H9 (cell line): ENCODE measurements at regions not wholly inside any gene's neighbourhood (a gene's known extent, or its start where the extent isn't known, plus 50 kb on each side); places are given as distances from the start of the nearest gene placed in this dataset.

Experiments used
- DNase-seq: peaks from one replicate; pipeline ENCODE4 v3.0.0-alpha.2; 2017
- H2AFZ ChIP-seq: one replicate; pipeline ENCODE4 v1.6.1; 2013; ENCODE audit warnings: mild to moderate bottlenecking, low read length, control low read depth, moderate library complexity
- H2AK5ac ChIP-seq: 2 replicates; pipeline ENCODE4 v1.6.1; 2013; ENCODE audit warnings: low read length, control low read depth, mixed read lengths; ENCODE audit not compliant: insufficient read length
- H2BK120ac ChIP-seq: one replicate; pipeline ENCODE4 v1.6.1; 2013; ENCODE audit warnings: low read depth, mild to moderate bottlenecking, low read length, control low read depth, inconsistent platforms; ENCODE audit not compliant: poor library complexity, severe bottlenecking
- H2BK12ac ChIP-seq: 2 replicates; pipeline ENCODE4 v1.6.1; 2013; ENCODE audit warnings: low read length, control low read depth, mixed read lengths, low read depth; ENCODE audit not compliant: insufficient read length
- H2BK15ac ChIP-seq: 2 replicates; pipeline ENCODE4 v1.6.1; 2013; ENCODE audit warnings: low read depth, low read length, control low read depth
- H2BK20ac ChIP-seq: one replicate; pipeline ENCODE4 v1.6.1; 2013; ENCODE audit warnings: low read depth, mild to moderate bottlenecking, low read length, control low read depth, inconsistent platforms; ENCODE audit not compliant: poor library complexity, severe bottlenecking
- H2BK5ac ChIP-seq: 2 replicates; pipeline ENCODE4 v1.6.1; 2013; ENCODE audit warnings: low read length, control low read depth, mixed read lengths; ENCODE audit not compliant: insufficient read length
- H3K14ac ChIP-seq: 2 replicates; pipeline ENCODE4 v1.6.1; 2013; ENCODE audit warnings: low read length, control low read depth; ENCODE audit not compliant: insufficient read depth
- H3K18ac ChIP-seq: 2 replicates; pipeline ENCODE4 v1.6.1; 2013; ENCODE audit warnings: low read depth, mild to moderate bottlenecking, mixed read lengths, low read length, control low read depth; ENCODE audit not compliant: insufficient read length
- H3K23ac ChIP-seq: 2 replicates; pipeline ENCODE4 v1.6.1; 2013; ENCODE audit warnings: low read length, control low read depth, mixed read lengths, low read depth; ENCODE audit not compliant: insufficient read length
- H3K23me2 ChIP-seq: 2 replicates; pipeline ENCODE4 v1.6.1; 2013; ENCODE audit warnings: low read depth, mild to moderate bottlenecking, mixed read lengths, low read length, control low read depth; ENCODE audit not compliant: insufficient read length, poor library complexity, severe bottlenecking
- H3K27ac ChIP-seq: 2 replicates; pipeline ENCODE4 v1.5.1; 2013; ENCODE audit warnings: low read length, control low read depth, mixed read lengths, low read depth; ENCODE audit not compliant: insufficient read length
- H3K27me3 ChIP-seq: 2 replicates; pipeline ENCODE4 v1.6.1; 2013; ENCODE audit warnings: low read length, control low read depth, inconsistent platforms; ENCODE audit not compliant: insufficient read depth
- H3K4ac ChIP-seq: 2 replicates; pipeline ENCODE4 v1.6.1; 2013; ENCODE audit warnings: low read depth, mild to moderate bottlenecking, control low read depth, inconsistent platforms, low read length, moderate library complexity
- H3K4me1 ChIP-seq: 2 replicates; pipeline ENCODE4 v1.6.1; 2013; ENCODE audit warnings: low read length, control low read depth, inconsistent platforms; ENCODE audit not compliant: insufficient read depth
- H3K4me2 ChIP-seq: 2 replicates; pipeline ENCODE4 v1.6.1; 2013; ENCODE audit warnings: low read length, control low read depth, mixed read lengths; ENCODE audit not compliant: insufficient read length, insufficient read depth
- H3K56ac ChIP-seq: 2 replicates; pipeline ENCODE4 v1.6.1; 2013; ENCODE audit warnings: low read depth, mild to moderate bottlenecking, mixed read lengths, low read length, control low read depth; ENCODE audit not compliant: insufficient read length
- H3K79me1 ChIP-seq: 2 replicates; pipeline ENCODE4 v1.6.1; 2013; ENCODE audit warnings: low read depth, mild to moderate bottlenecking, moderate library complexity, low read length, control low read depth, inconsistent platforms; ENCODE audit not compliant: insufficient read depth, poor library complexity, severe bottlenecking
- H3K79me2 ChIP-seq: 2 replicates; pipeline ENCODE4 v1.6.1; 2013; ENCODE audit warnings: low read length, control low read depth, inconsistent platforms; ENCODE audit not compliant: insufficient read depth
- H3K9ac ChIP-seq: 2 replicates; pipeline ENCODE4 v1.6.1; 2013; ENCODE audit warnings: low read length, control low read depth, mixed read lengths; ENCODE audit not compliant: insufficient read length; ENCODE audit errors: extremely low read depth
- H3K9me3 ChIP-seq: one replicate; pipeline ENCODE4 v1.6.1; 2013; ENCODE audit warnings: low read depth, low read length, inconsistent platforms; ENCODE audit not compliant: control insufficient read depth
- H3T11ph ChIP-seq: one replicate; pipeline ENCODE4 v1.6.1; 2013; ENCODE audit warnings: mild to moderate bottlenecking, low read length, control low read depth, inconsistent platforms
- H4K20me1 ChIP-seq: one replicate; pipeline ENCODE4 v1.6.1; 2013; ENCODE audit not compliant: control insufficient read depth, insufficient read length, insufficient read depth
- H4K5ac ChIP-seq: 2 replicates; pipeline ENCODE4 v1.6.1; 2013; ENCODE audit warnings: low read depth, mild to moderate bottlenecking, mixed read lengths, low read length, control low read depth; ENCODE audit not compliant: insufficient read length
- H4K8ac ChIP-seq: replicated peaks from 2 replicates; pipeline ENCODE4 v1.6.1; 2013; ENCODE audit warnings: low read length, control low read depth, mixed read lengths, low read depth; ENCODE audit not compliant: insufficient read length
- H4K91ac ChIP-seq: 2 replicates; pipeline ENCODE4 v1.6.1; 2013; ENCODE audit warnings: low read depth, mild to moderate bottlenecking, moderate library complexity, mixed read lengths, low read length, control low read depth; ENCODE audit not compliant: insufficient read length
- H3K27ac Mint-ChIP-seq, 3 experiments: 2 replicates in 2 of 3; 3 replicates in 1 of 3; pipeline ENCODE4 v1.8.0; 2020 to 2021; ENCODE audit warnings: mixed read lengths in 3 of 3, mild to moderate bottlenecking in 1 of 3, moderate library complexity in 1 of 3
- H3K27me3 Mint-ChIP-seq: 2 replicates; pipeline ENCODE4 v1.8.0; 2021; ENCODE audit warnings: low read depth, mild to moderate bottlenecking, moderate library complexity, mixed read lengths
- H3K36me3 Mint-ChIP-seq, 3 experiments: 2 replicates in 2 of 3; 3 replicates in 1 of 3; pipeline ENCODE4 v1.8.0; 2020 to 2021; ENCODE audit warnings: low read depth in 3 of 3, mixed read lengths in 3 of 3; ENCODE audit not compliant: insufficient read depth in 1 of 3
- H3K4me1 Mint-ChIP-seq, 2 experiments: 2 replicates each; pipeline ENCODE4 v1.8.0; 2020; ENCODE audit warnings: mixed read lengths in 2 of 2
- H3K4me3 Mint-ChIP-seq, 2 experiments: 2 replicates in 1 of 2; 3 replicates in 1 of 2; pipeline ENCODE4 v1.8.0; 2020 to 2021; ENCODE audit warnings: mild to moderate bottlenecking in 2 of 2, mixed read lengths in 2 of 2, moderate library complexity in 1 of 2
- H3K9me3 Mint-ChIP-seq, 2 experiments: 2 replicates in 1 of 2; 3 replicates in 1 of 2; pipeline ENCODE4 v1.8.0; 2020; ENCODE audit warnings: mild to moderate bottlenecking in 2 of 2, mixed read lengths in 2 of 2, moderate library complexity in 1 of 2
- WGBS: extraction: QIAGEN DNeasy Blood & Tissue Kit; methylation state at CpG from one replicate; pipeline ENCODE4 v1.1.7; 2013; ENCODE audit warnings: missing lambda C conversion rate, low lambda C conversion rate, mixed read lengths; ENCODE audit not compliant: insufficient read length; ENCODE audit errors: extremely low coverage; 5-methylcytosine and 5-hydroxymethylcytosine counted together
- TF ChIP-seq, protein P1 (sequence below): fragments of 200-600 bp; sonication (generic); conservative IDR thresholded peaks from 3 replicates; pipeline ENCODE4 v1.8.0; 2021; ENCODE audit warnings: antibody characterized with exemption, mild to moderate bottlenecking

- Mint-ChIP-seq H3K4me1 (peaks cover 6 to 9% of the 10 kb centered on the region in 2 experiments; a peak in 3 of 4 replicates), H3K27ac (no peak overlapping the region), H3K36me3 (no peaks in the 10 kb centered on the region; a peak in 1 of 7 replicates), H3K27me3 (peaks cover 27% of the 10 kb centered on the region), H3K9me3 (no peaks in the 10 kb centered on the region; a peak in 2 of 5 replicates), H3K4me3 (no peak overlapping the region)
- Histone ChIP-seq H2BK120ac (no peak overlapping the region), H3K4me1 (no peaks in the 10 kb centered on the region), H4K20me1 (no peaks in the 10 kb centered on the region), H4K8ac (no peak overlapping the region), H3K79me2 (no peaks in the 10 kb centered on the region), H3K56ac (no peak overlapping the region), H3K4me2 (no peak overlapping the region), H3K9me3 (no peaks in the 10 kb centered on the region), H3K9ac (no peak overlapping the region), H2BK15ac (no peak overlapping the region), H4K5ac (no peak overlapping the region), H3K4ac (no peak overlapping the region), H2BK12ac (no peak overlapping the region), H2AK5ac (no peak overlapping the region), H3K14ac (no peak overlapping the region), H2BK5ac (no peak overlapping the region), H3K23me2 (no peaks in the 10 kb centered on the region), H4K91ac (no peak overlapping the region), H2AFZ (no peak overlapping the region), H3K27ac (no peak overlapping the region), H3K18ac (no peak overlapping the region), H3K23ac (no peak overlapping the region), H3T11ph (no peak overlapping the region), H2BK20ac (no peak overlapping the region), H3K27me3 (no peaks in the 10 kb centered on the region), H3K79me1 (no peaks in the 10 kb centered on the region)
- DNase-seq: no peak
- TF ChIP-seq, protein P1, sequence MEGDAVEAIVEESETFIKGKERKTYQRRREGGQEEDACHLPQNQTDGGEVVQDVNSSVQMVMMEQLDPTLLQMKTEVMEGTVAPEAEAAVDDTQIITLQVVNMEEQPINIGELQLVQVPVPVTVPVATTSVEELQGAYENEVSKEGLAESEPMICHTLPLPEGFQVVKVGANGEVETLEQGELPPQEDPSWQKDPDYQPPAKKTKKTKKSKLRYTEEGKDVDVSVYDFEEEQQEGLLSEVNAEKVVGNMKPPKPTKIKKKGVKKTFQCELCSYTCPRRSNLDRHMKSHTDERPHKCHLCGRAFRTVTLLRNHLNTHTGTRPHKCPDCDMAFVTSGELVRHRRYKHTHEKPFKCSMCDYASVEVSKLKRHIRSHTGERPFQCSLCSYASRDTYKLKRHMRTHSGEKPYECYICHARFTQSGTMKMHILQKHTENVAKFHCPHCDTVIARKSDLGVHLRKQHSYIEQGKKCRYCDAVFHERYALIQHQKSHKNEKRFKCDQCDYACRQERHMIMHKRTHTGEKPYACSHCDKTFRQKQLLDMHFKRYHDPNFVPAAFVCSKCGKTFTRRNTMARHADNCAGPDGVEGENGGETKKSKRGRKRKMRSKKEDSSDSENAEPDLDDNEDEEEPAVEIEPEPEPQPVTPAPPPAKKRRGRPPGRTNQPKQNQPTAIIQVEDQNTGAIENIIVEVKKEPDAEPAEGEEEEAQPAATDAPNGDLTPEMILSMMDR: no peak
- no CpG with 5 or more reads among the region's 6 CpGs for WGBS
Observed at GRCh38 chr1:5291889-5292288, 637.5 kb downstream of the AJAP1 start.
